ENCODE measurements at regions not wholly inside any gene's neighbourhood (a gene's known extent, or its start where the extent isn't known, plus 50 kb on each side); places are given as distances from the start of the nearest gene placed in this dataset.

GRCh38 chr11:109001585-109001984, 336.7 kb downstream of the DDX10 start:
- TF ChIP-seq CTCF (IDR thresholded peaks at IDR 0.05 in 2 of 3, conservative IDR thresholded peaks at IDR 0.05 in 1 of 3; ENCODE audit: borderline replicate concordance in 1 of 3, insufficient read depth in 1 of 3, low read depth in 2 of 3, low read length in 2 of 3) (no peak), EZH2phosphoT487 (IDR thresholded peaks at IDR 0.05; ENCODE audit: borderline replicate concordance) (no peak), SP1 (IDR thresholded peaks at IDR 0.05; ENCODE audit: low read depth) (no peak), POLR2A (IDR thresholded peaks at IDR 0.05; ENCODE audit: borderline replicate concordance, extremely low read depth, insufficient read depth, insufficient read length) (no peak), EZH2 (IDR thresholded peaks at IDR 0.05) (no peak), YY1 (IDR thresholded peaks at IDR 0.05; ENCODE audit: extremely low read depth, insufficient replicate concordance, low read depth, low read length) (no peak), FOSL1 (IDR thresholded peaks at IDR 0.05; ENCODE audit: low read depth) (no peak), JUND (IDR thresholded peaks at IDR 0.05) (no peak), SIN3A (IDR thresholded peaks at IDR 0.05; ENCODE audit: low read depth) (no peak)
